ENCODE measurements at regions not wholly inside any gene's neighbourhood (a gene's known extent, or its start where the extent isn't known, plus 50 kb on each side); places are given as distances from the start of the nearest gene placed in this dataset.

- H3K4me3 ChIP-seq (ENCODE audit: low read length), result no peak overlapping the region
- TF ChIP-seq CTCF (conservative IDR thresholded peaks at IDR 0.05; ENCODE audit: low read depth, low read length), result no peak
- DNase-seq (ENCODE audit: low read depth), result no peak
Measured at GRCh38 chr7:81574723-81575326, 195.0 kb downstream of the HGF start.

DNA sequence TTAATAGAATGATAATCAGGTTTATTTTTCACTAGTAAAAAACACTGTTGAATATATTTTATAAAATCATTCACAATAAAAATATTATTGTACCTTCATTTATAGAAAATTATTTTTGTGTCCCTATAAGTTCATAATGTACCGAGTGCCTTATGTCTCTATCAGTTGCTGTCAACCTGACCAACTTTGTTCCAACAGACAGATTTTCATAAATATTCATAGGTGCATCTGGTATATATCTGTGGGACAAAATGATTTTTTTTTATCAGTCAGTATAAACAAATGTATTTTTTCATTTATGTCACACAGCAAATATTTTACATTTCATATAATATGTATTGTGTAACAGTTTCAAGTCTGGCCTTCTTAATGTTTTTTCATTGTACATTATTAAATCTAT is 195.9 kb downstream of the HGF start:
- DNase-seq (ENCODE audit: low read depth), result no peak
- TF ChIP-seq CTCF (conservative IDR thresholded peaks at IDR 0.05; ENCODE audit: low read depth, low read length), result no peak
- H3K4me3 ChIP-seq (ENCODE audit: low read length), result no peak overlapping the region

DNA sequence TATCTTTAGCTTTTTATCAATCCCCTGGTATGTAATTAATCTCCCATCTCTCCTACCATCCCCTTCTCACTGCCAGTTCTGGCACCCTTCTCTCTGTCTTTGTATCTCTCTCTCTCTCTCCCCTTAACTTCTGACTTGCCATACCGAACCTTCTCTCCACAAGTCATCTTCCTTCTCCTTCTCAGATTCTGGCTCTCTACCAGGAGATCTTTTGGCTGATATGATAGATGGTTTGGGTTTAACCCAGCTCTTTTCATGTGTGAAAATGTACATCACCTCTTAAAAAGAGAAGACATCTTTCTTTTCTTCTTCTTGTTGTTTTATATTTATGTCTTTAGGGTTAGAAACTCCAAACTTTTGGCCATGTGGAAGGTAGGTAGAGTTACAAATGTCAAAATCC is 196.7 kb downstream of the HGF start:
- no peak overlapping the region for H3K4me3 ChIP-seq (ENCODE audit: low read length)
- DNase-seq (ENCODE audit: low read depth), result no peak
- TF ChIP-seq CTCF (conservative IDR thresholded peaks at IDR 0.05; ENCODE audit: low read depth, low read length), result no peak

- no peak for DNase-seq (ENCODE audit: low read depth)
- no peak for TF ChIP-seq CTCF (conservative IDR thresholded peaks at IDR 0.05; ENCODE audit: low read depth, low read length)
Measured at GRCh38 chr7:81562581-81562980, 207.3 kb downstream of the HGF start.

DNA sequence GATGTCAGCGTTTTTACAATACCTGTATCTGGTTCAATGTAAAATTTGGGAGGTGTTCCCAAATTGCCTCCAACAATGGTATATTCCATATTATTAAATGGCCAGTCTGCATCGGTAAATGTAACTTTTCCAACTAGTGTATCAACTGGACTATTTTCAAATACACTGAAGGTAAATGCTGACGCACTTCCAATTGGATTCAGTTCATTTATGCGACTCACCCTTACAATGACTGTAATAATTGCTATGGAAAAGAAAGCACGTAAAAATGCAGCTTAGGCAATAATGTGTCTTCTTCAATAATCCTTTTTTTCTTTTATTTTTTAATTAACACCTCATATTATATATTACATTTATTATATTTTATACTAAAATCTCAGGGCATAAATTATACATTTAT is 209.1 kb downstream of the HGF start:
- no peak for DNase-seq (ENCODE audit: low read depth)
- no peak overlapping the region for H3K4me3 ChIP-seq (ENCODE audit: low read length)
- TF ChIP-seq CTCF (conservative IDR thresholded peaks at IDR 0.05; ENCODE audit: low read depth, low read length), result no peak

More at GRCh38 chr7:81562581-81562980, 207.3 kb downstream of the HGF start:
- no peak overlapping the region for H3K4me3 ChIP-seq (ENCODE audit: low read length)

DNA sequence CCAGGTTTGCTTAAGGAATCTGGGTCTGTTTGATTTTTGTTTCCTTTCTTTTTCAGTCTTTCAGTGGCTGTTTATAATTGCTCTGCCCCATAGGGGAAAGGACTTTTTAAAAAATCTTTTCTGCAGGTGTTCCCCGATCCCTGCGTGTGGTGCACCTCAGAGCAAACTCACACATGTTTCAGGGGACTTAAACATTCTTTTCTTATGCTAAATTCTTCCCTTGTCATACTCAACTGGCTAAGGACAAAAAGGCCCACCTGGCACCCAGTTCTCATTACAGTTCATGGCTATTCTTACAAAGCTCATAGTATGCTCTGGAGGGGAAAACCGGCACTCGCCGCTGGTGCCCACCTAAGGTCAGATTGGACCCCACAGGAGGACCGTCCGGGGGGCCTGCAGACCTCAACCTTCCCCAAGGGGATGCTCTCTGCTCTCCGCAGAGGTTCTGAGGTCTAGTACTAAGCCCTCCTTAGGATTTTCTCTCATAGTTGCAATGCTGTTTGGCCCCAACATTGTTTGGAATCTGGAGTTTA is 220.3 kb downstream of the HGF start:
- H3K4me3 ChIP-seq (ENCODE audit: low read length), result no peak overlapping the region
- TF ChIP-seq CTCF (conservative IDR thresholded peaks at IDR 0.05; ENCODE audit: low read depth, low read length), result no peak
- DNase-seq (ENCODE audit: low read depth), result no peak

GRCh38 chr7:81534996-81535395 is 234.9 kb downstream of the HGF start:
- no peak overlapping the region for H3K4me3 ChIP-seq (ENCODE audit: low read length)
- TF ChIP-seq CTCF (conservative IDR thresholded peaks at IDR 0.05; ENCODE audit: low read depth, low read length), result no peak
- no peak for DNase-seq (ENCODE audit: low read depth)

Data from retinal pigment epithelial cell (primary cell).